ENCODE measurements at regions not wholly inside any gene's neighbourhood (a gene's known extent, or its start where the extent isn't known, plus 50 kb on each side); places are given as distances from the start of the nearest gene placed in this dataset.

DNA sequence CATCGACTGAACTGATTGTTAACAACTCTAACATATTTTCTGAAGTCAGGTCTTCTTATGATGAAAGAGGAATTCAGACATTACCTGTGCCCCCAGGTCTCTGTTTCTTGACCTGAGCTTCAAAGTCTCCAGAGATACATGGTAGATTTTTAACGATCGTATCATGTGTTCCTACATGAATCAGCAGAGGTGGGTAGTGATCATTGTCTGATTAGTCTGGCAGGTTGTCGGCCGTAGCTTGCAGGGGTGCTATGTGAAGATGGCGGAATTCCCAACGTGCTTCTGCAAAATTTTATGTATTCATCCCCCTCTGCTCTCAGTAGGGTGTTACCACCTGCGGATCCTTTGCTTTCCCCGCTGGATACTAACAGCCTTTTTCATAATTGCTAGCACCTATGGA, 581.9 kb downstream of the GATA3 start:
- TF ChIP-seq, protein P1, sequence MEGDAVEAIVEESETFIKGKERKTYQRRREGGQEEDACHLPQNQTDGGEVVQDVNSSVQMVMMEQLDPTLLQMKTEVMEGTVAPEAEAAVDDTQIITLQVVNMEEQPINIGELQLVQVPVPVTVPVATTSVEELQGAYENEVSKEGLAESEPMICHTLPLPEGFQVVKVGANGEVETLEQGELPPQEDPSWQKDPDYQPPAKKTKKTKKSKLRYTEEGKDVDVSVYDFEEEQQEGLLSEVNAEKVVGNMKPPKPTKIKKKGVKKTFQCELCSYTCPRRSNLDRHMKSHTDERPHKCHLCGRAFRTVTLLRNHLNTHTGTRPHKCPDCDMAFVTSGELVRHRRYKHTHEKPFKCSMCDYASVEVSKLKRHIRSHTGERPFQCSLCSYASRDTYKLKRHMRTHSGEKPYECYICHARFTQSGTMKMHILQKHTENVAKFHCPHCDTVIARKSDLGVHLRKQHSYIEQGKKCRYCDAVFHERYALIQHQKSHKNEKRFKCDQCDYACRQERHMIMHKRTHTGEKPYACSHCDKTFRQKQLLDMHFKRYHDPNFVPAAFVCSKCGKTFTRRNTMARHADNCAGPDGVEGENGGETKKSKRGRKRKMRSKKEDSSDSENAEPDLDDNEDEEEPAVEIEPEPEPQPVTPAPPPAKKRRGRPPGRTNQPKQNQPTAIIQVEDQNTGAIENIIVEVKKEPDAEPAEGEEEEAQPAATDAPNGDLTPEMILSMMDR (IDR thresholded peaks at IDR 0.05): no peak
- no peak for TF ChIP-seq POLR2A (IDR thresholded peaks at IDR 0.05)
- no peak for TF ChIP-seq POLR2AphosphoS5 (IDR thresholded peaks at IDR 0.05)
